Esophagus mucosa (tissue), 1 donor: ENCODE measurements at regions not wholly inside any gene's neighbourhood (a gene's known extent, or its start where the extent isn't known, plus 50 kb on each side); places are given as distances from the start of the nearest gene placed in this dataset.
"Not testable (repeated sequence)": the region's sequence is repeated elsewhere in the genome, so short reads cannot be mapped to it uniquely, and the experiment has no call there.

Experiments used
- ATAC-seq: fragments of 200-7000 bp; cut with Tn5 transposase; one replicate; pipeline ENCODE4 v1.9.1; 2020
- donor health status: DM: yes; HTN: yes; CAD: no.

DNA sequence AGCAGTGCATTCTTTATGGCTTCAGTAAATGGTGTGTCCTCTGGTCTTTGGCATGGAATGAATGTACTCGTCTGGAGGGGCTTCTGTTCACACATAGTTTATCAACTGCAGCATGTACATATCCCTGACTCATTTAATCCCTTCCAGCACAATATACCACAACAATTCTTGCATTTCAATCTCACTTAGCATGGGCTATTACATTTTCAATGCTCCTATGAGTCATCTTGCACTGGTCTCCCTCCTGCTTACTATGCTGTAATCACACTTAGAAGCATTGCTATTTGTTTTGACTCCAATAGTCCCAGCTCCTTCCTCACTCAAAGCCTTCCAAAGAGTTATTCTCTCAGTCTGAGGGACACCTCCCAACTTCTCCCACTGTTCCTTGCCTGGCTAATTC lies 180.9 kb upstream of the NUDT10 start:
- ATAC-seq = no peak

DNA sequence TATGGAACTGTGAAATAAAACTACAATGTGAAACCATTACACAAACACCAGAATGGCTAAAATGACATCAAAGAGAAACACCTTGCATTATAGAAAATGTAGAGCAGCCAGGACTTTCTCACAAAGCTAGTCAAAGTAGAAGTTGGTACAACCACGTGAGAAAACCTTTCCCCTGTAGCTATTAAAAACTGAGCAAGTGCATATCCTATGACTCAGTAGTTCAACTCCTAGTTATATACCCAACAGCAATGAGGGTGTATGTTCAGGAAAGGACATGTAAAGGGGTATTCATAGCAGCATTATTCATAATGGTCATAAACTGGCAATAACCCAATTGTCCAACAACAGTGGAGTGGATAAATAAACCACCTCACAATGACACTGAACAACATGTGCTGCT lies 177.5 kb upstream of the NUDT10 start:
- no peak for ATAC-seq

DNA sequence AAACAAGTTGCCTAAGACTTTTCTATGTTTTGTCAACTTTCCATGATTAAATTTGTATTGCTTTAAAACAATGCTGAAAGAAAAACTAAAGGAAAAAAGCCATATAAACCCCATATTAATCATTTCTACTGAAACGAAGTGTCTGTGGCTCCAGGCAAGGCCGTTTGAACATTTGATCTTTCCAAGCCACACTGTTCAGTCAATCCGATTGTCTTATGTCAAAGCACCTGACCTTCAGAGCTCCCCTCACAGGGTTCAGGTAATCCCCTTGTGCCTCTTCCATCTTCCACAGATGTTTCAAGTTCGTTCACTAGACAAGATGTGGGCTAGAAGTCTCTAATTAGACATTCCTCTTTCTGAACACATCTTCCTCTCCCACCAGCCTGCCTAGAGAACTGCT lies 177.1 kb upstream of the NUDT10 start:
- ATAC-seq = no peak

DNA sequence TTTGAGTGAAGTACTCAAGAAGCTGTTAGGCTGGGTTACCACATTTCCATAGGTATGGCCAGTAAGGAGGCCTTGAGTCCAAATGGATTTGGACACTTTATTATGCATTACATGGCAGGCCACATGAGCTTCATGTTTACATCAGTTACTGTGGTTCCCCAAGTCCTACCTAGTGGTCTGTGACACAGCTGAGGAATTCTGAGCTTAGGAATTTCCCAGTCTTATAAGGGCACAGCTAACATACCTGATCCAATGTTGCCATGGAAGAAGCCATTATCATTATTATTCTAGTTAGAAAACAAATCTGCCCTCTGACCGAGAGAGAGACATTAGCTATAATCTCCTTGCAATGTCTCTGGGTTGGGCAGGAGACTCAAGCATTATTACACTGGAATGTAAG lies 174.4 kb upstream of the NUDT10 start:
- ATAC-seq = no peak

DNA sequence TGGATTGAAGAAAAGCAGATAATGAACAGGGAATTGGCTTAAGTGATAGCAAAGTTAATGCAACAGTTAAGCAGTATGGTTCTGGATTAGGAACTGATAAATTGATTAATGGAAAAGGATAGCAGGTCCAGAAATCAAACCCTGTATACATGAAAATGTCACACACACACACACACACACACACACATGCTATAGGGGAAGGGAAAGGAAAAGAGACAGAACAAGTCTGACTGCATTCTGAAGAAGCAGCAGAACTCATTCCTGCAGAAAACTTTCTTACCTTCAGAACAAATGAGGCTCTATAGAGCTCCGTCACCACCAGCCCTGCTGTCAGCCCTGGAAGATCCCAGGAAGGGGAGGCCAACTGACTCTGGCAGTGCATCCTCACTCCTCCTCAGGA lies 173.2 kb upstream of the NUDT10 start:
- ATAC-seq = not testable (repeated sequence)

DNA sequence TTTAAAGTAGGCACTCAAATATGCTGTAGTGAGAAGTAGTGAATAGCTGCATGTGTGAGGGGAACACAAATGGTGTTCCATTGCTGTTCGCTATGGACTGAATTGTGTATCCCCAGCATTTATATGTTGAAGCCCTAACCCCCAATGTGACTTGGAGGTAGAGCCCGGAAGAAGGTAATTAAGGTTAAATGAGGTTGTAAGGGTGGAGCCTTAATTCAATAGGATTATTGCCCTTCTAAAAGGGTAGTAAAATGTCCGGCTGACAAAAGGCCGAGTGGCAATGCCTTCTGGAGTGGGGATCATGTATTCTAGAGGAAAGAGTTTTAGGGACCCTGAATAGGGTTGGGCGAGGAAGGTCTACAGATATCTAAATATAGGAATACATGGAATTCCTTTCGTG lies 168.9 kb upstream of the NUDT10 start:
- no peak for ATAC-seq

DNA sequence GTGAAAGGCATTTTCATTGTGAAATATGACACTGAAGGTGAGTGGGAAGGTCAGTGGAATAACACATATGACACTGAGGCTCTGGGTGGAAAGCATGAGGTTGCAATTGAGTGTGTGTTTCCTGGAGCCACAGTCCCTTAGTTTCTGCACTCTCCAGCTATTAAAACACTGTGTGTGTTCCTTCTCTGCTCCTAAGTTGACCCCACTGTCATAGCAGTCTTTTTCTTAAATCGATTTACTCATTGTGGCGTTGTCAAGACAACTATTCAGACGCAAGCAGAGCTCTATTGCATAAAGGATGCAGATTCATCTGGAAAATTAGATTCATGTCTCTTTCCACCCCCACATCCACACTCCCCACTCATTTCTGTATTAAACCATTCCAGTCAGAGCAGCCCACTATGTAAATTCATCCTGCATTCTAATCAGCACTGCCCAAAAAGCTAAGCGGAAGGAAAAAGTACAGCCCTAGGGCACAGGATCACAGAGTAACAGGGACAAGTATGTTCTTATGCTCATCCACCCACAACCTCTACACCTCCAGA lies 154.2 kb upstream of the NUDT10 start:
- ATAC-seq = not testable (repeated sequence)

DNA sequence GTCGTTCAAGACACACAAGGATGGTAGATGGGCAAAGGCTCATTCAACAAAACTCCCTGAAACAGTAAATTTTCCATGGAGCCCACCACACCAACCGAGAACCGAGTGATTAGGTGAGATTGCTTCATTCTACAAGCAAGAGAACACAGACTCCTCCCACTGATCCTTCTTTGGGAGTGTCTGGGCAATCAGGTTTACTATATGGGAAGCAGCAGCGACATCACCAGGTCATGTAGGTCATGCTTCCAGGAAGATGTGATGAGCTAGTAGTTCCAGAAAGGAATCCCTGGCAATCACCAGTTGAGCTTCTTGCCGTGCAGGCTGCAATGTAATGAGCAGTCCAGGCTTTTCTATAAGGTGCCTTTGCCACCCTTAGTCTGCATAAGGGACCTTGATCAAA lies 152.8 kb upstream of the NUDT10 start:
- ATAC-seq = not testable (repeated sequence)

DNA sequence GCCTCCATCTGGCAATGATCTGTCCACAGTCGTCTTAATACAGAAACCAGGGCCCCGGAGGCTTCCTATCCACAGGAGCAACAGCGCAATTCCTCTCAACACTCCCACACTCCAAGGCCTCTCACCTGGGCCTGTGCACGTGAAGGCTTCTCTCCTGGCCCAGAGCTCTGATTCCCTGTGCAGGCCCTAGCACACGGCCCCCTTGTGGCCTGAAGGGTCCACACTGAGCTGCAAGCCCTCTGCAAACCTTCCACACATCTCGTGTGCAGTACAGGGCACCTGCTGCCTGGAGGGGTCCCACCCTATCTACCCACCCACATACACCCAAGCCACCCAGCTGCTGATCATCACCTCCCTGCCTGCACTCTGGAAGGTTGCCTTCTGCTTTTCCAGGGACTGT lies 150.1 kb upstream of the NUDT10 start:
- ATAC-seq = no peak

DNA sequence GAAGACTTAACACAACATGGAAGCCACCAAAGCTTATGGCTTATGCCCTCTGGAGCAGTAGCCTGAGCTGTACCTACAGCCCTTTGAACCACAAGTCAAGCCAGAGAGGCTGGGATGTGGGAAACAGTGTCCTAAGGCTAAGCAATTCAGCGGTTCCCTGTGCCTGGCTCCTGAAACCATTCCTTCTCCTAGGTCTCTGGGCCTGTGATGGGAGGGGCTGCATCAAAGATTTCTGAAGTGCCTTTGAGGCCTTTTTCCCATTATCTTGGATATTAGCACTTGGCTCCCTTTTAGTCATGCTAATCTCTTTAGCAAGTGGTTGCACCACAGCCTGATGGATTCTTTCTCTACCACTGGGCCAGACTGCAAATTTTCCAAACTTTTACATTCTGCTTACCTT lies 140.5 kb upstream of the NUDT10 start:
- ATAC-seq = no peak

DNA sequence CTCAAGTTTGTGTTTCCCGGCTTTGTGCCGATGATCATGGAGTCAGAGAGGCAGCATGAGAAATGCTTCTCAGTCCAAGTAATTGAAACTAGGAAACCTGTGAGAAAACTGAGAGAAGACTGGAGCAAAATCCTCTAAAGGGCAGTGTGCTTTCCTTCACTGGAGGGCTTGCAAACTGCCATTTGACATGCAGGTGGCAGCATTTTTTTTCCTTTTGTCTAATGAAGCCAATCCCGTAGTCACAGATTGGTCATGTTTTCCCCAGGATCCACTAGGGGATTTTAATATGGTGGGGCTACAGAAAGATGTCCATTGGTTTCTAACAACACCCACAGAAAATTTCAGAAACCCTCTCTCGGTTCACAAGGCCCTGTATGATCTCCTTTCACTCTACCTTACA lies 117.4 kb upstream of the NUDT10 start:
- no peak for ATAC-seq

DNA sequence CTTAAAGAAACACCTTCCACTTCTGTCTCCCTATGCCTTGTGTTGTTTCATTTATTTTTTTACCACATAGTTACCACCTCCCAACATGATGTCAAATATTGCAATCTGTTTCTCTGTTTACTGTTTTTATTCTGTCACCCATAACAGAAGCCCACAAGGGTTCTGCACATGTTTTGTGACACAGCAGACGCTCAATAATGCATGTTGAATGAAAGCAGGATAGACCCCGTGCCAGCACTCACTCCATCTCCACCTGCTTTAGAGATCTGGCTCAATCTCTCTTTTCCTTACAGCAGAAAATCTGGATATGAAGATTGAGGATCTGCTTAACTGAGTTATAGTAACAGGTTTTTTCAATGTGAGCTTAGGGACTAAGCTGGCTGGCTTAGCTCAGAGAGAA lies 116.8 kb upstream of the NUDT10 start:
- ATAC-seq = no peak

DNA sequence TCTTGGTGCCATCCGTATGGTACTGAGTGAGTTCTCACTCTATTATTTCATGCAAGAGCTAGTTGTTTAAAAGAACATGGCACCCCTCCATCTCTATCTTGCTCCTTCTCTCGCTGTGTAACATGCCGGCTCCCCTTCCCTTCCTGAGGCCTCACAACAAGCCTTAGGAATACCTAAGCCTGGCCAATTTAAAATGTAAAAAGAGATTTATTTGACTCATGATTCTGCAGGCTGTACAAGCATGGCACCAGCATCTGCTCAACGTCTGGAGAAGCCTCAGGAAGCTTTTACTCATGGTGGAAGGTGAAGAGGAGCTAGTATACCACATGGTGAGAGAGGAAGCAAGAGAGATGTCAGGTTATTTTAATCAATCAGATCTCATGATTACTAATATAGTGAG lies 90.4 kb upstream of the NUDT10 start:
- no peak for ATAC-seq

DNA sequence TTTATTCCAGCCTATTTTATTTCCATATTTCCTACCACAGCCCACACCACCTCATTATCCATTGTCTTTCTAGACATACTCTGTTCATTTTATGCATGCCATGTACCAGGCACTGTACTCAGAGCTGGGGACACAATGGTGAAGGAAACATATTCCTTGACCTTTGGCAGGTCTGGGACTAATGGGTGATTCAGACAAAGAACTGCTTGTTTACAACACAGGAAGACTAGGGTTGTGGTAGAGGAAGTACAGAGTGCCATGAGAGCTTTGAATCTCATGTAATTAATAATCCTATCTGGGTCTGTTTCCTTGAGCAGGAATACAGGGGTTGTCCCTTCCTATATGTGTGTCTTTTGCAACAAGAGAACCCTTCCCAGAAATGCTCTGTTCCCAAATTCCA lies 75.1 kb upstream of the NUDT10 start:
- ATAC-seq = no peak

DNA sequence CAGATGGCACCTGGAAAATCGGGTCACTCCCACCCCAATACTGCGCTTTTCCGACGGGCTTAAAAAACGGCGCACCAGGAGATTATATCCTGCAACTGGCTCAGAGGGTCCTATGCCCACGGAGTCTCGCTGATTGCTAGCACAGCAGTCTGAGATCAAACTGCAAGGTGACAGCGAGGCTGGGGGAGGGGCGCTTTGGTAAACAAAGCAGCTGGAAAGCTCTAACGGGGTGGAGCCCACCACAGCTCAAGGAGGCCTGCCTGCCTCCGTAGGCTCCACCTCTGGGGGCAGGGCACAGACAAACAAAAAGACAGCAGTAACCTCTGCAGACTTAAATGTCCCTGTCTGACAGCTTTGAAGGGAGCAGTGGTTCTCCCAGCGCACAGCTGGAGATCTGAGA lies 70.4 kb upstream of the NUDT10 start:
- not testable (repeated sequence) for ATAC-seq

DNA sequence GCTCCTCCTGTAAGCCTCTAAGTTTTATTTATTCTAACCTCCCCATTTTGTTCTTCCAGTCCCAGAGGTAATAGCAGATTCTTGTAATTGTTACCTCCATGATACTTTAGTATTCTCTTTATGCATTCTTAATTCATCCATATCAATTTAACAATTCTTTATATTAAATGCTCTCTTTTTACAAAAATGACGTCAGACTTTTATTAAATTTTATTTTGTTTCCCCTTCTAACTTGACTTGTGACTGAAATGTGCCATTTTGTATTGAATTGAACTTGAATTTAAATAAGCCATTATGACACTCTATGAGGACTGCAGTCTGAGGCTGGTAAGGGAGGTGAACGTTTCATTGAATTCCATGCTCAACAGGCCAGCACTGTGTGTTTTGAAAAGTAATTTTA lies 60.0 kb upstream of the NUDT10 start:
- ATAC-seq = no peak

DNA sequence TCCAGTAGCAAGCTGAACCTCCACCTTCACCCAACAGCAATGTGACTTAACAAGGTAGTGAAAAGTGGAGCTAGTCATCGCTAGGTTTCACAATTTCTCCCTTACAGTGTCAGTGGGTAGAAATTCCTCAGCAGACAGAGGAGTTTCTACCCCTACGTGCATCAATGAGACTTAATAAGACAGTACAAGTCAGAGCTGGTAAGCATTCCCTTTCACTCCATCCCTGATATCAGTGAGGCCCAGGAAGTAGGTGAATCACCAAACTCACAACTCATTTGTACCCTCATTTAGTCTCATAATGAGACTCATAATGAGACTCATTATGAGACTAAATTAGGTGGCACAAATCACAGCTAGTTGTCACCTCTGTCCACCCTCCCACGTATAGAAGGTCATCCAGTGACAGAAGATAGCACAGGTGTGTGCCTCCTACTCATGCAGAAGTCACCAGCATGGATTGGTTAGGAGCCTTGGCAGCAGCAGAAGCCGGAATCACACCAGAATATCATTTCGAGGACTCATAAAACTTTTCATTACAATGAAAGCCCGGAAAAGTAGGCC lies 50.8 kb upstream of the NUDT10 start:
- ATAC-seq = no peak
